ENCODE measurements at regions not wholly inside any gene's neighbourhood (a gene's known extent, or its start where the extent isn't known, plus 50 kb on each side); places are given as distances from the start of the nearest gene placed in this dataset.

DNA sequence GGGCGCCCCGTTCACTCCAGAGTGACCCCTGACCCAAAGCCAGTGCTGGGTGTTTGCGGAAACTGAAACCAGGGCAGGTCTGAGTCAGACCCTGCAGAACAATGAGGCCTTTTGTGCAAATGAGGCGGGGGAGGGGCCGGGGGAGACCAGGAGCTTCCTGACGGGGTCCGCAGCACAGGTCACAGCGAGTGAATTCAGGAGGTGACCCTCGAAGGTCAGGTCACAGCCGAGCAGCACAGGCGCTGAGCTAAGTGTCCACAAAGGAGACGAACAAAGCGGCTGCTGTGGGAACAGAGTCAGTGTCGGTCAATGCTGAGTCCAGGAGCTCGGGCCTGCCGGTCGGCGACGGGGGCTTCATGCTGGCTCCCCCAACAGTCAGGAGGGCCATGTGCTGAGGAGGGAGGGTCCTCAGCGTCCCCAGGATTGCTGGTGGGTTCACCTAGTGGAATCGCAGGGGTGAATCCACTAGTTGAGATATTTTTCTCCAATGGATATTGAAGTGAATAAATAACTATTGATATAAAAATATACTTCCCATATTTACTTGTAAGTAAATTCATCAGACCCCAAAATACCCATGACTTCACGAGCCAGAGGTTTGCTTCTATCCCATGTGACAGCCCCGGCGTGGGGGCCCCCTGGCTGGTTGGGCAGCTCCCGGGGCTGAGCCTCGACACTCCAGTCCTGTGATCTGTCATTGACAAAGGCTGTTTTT lies 188.4 kb upstream of the SULF2 start (continued):
- TF ChIP-seq ZXDC (CRISPR knock-in tag; IDR thresholded peaks at IDR 0.05) = peak; percentile 39; the same call in 1 of the 2 replicates
- TF ChIP-seq ZNF614 (CRISPR knock-in tag; IDR thresholded peaks at IDR 0.05; ENCODE audit: borderline replicate concordance) = peak; percentile 68; the same call in 1 of the 2 replicates
- no peak for TF ChIP-seq ZNF781 (CRISPR knock-in tag; IDR thresholded peaks at IDR 0.05; ENCODE audit: borderline replicate concordance, not compliant biosample characterization)
- peak; percentile 60; the same call in 1 of the 2 replicates for TF ChIP-seq ZNF773 (CRISPR knock-in tag; IDR thresholded peaks at IDR 0.05; ENCODE audit: borderline replicate concordance)
- no peak for TF ChIP-seq SRSF4 (IDR thresholded peaks at IDR 0.05; ENCODE audit: low read depth, low read length, poor library complexity, severe bottlenecking)
- peak; percentile 92 for TF ChIP-seq ISL2 (CRISPR knock-in tag; IDR thresholded peaks at IDR 0.05)
- no peak for TF ChIP-seq HNRNPUL1 (IDR thresholded peaks at IDR 0.05; ENCODE audit: low read depth, low read length)
- peak; percentile 92 for TF ChIP-seq KDM3A (CRISPR knock-in tag; IDR thresholded peaks at IDR 0.05; ENCODE audit: low read depth)
- TF ChIP-seq ZNF484 (CRISPR knock-in tag; IDR thresholded peaks at IDR 0.05; ENCODE audit: borderline replicate concordance, low read depth) = no peak; the same call in 1 of the 2 replicates
- TF ChIP-seq FOSL1 (CRISPR knock-in tag; IDR thresholded peaks at IDR 0.05; ENCODE audit: borderline replicate concordance) = peak; percentile 86
- TF ChIP-seq RBM22 (optimal IDR thresholded peaks at IDR 0.05; ENCODE audit: low read length) = no peak
- no peak for TF ChIP-seq CEBPZ (IDR thresholded peaks at IDR 0.05; ENCODE audit: low read length)
- TF ChIP-seq ZC3H13 (CRISPR knock-in tag; IDR thresholded peaks at IDR 0.05) = 0 out of 2 replicates have a peak, but pooled peaks have one; percentile 64
- TF ChIP-seq ZNF710 (CRISPR knock-in tag; IDR thresholded peaks at IDR 0.05; ENCODE audit: borderline replicate concordance) = peak; percentile 94
- TF ChIP-seq JUN (CRISPR knock-in tag; IDR thresholded peaks at IDR 0.05) = peak; percentile 96
- no peak for TF ChIP-seq RFX5 (IDR thresholded peaks at IDR 0.05; ENCODE audit: low read depth, low read length)
- no peak for TF ChIP-seq ZNF432 (CRISPR knock-in tag; IDR thresholded peaks at IDR 0.05; ENCODE audit: borderline replicate concordance)
- no peak for TF ChIP-seq ZNF564 (CRISPR knock-in tag; IDR thresholded peaks at IDR 0.05)
- TF ChIP-seq ZNF510 (CRISPR knock-in tag; IDR thresholded peaks at IDR 0.05; ENCODE audit: low read depth) = no peak; the same call in 1 of the 2 replicates
- no peak; the same call in 1 of the 2 replicates for TF ChIP-seq ZNF33B (CRISPR knock-in tag; IDR thresholded peaks at IDR 0.05)
- TF ChIP-seq TSC22D2 (CRISPR knock-in tag; IDR thresholded peaks at IDR 0.05; ENCODE audit: borderline replicate concordance) = peak; percentile 44
- TF ChIP-seq PHF21A (CRISPR knock-in tag; IDR thresholded peaks at IDR 0.05) = peak; percentile 97
